ENCODE measurements at regions not wholly inside any gene's neighbourhood (a gene's known extent, or its start where the extent isn't known, plus 50 kb on each side); places are given as distances from the start of the nearest gene placed in this dataset.

- Histone ChIP-seq H4K8ac (ENCODE audit: low read length) (no peak overlapping the region), H2BK12ac (ENCODE audit: low read length in 2 of 2) (no peak overlapping the region)
- WGBS: 77% methylated on average over 2 of the region's 2 CpGs
Observed at GRCh38 chr12:4191642-4192041, 81.9 kb upstream of the CCND2 start.

GRCh38 chr12:4191149-4191548 lies 82.4 kb upstream of the CCND2 start:
- Histone ChIP-seq H3K4me3 (ENCODE audit: insufficient read depth in 1 of 2, low read depth in 1 of 2, low read length in 2 of 2) (no peak overlapping the region), H3K27ac (ENCODE audit: low read length, poor library complexity, severe bottlenecking) (peak overlapping the region; percentile 32), H2AFZ (ENCODE audit: low read depth, low read length) (no peak overlapping the region), H4K91ac (ENCODE audit: low read length) (no peak overlapping the region), H3K79me1 (replicated peaks; ENCODE audit: low read length, poor library complexity, severe bottlenecking) (no peaks in the 10 kb centered on the region), H3K14ac (ENCODE audit: low read length in 2 of 2) (no peak overlapping the region), H2BK5ac (ENCODE audit: low read depth, low read length, poor library complexity, severe bottlenecking) (no peak overlapping the region), H3K18ac (ENCODE audit: low read depth in 1 of 2, low read length in 2 of 2) (no peak overlapping the region), H3K27me3 (ENCODE audit: control insufficient read depth in 1 of 2, insufficient read depth in 1 of 2, low read length in 2 of 2) (peaks cover 10 to 30% of the 10 kb centered on the region in 2 experiments), H4K8ac (ENCODE audit: low read length) (no peak overlapping the region), H2BK15ac (ENCODE audit: low read depth, poor library complexity, severe bottlenecking) (no peak overlapping the region), H2BK12ac (ENCODE audit: low read length in 2 of 2) (no peak overlapping the region), H2BK120ac (ENCODE audit: low read depth, low read length) (no peak overlapping the region), H3K23ac (ENCODE audit: low read length in 2 of 2) (no peak overlapping the region), H3K9ac (ENCODE audit: low read length) (no peak overlapping the region), H3K4ac (ENCODE audit: low read depth in 1 of 2, low read length in 2 of 2) (no peak overlapping the region), H2AK5ac (ENCODE audit: low read length, severe bottlenecking) (no peak overlapping the region), H3K4me1 (ENCODE audit: control insufficient read depth, insufficient read depth, low read depth, low read length) (peaks cover 6% of the 10 kb centered on the region), H3K4me2 (ENCODE audit: low read length, poor library complexity, severe bottlenecking) (no peak overlapping the region), H3K36me3 (ENCODE audit: control insufficient read depth in 1 of 2, insufficient read depth in 2 of 2, low read depth in 1 of 2, low read length in 2 of 2) (no peaks in the 10 kb centered on the region), H3K9me3 (ENCODE audit: control insufficient read depth, low read length) (no peaks in the 10 kb centered on the region)
- DNase-seq: no peak
- WGBS: 72% methylated on average over 2 of the region's 3 CpGs

More at GRCh38 chr12:4191642-4192041, 81.9 kb upstream of the CCND2 start:
- Histone ChIP-seq H3K18ac (ENCODE audit: low read depth in 1 of 2, low read length in 2 of 2) (no peak overlapping the region), H4K91ac (ENCODE audit: low read length) (no peak overlapping the region), H3K9ac (ENCODE audit: low read length) (no peak overlapping the region), H3K14ac (ENCODE audit: low read length in 2 of 2) (no peak overlapping the region), H3K79me1 (replicated peaks; ENCODE audit: low read length, poor library complexity, severe bottlenecking) (no peaks in the 10 kb centered on the region), H3K27ac (ENCODE audit: low read length, poor library complexity, severe bottlenecking) (peak overlapping the region; percentile 32), H2BK5ac (ENCODE audit: low read depth, low read length, poor library complexity, severe bottlenecking) (no peak overlapping the region), H3K4me1 (ENCODE audit: control insufficient read depth, insufficient read depth, low read depth, low read length) (peaks cover 6% of the 10 kb centered on the region), H3K27me3 (ENCODE audit: control insufficient read depth in 1 of 2, insufficient read depth in 1 of 2, low read length in 2 of 2) (peaks cover 10 to 33% of the 10 kb centered on the region in 2 experiments), H3K36me3 (ENCODE audit: control insufficient read depth in 1 of 2, insufficient read depth in 2 of 2, low read depth in 1 of 2, low read length in 2 of 2) (no peaks in the 10 kb centered on the region), H2AFZ (ENCODE audit: low read depth, low read length) (no peak overlapping the region), H2BK15ac (ENCODE audit: low read depth, poor library complexity, severe bottlenecking) (no peak overlapping the region), H2BK120ac (ENCODE audit: low read depth, low read length) (no peak overlapping the region), H2AK5ac (ENCODE audit: low read length, severe bottlenecking) (no peak overlapping the region), H3K9me3 (ENCODE audit: control insufficient read depth, low read length) (no peaks in the 10 kb centered on the region), H3K23ac (ENCODE audit: low read length in 2 of 2) (no peak overlapping the region), H3K4ac (ENCODE audit: low read depth in 1 of 2, low read length in 2 of 2) (no peak overlapping the region), H3K4me3 (ENCODE audit: insufficient read depth in 1 of 2, low read depth in 1 of 2, low read length in 2 of 2) (no peak overlapping the region), H3K4me2 (ENCODE audit: low read length, poor library complexity, severe bottlenecking) (no peak overlapping the region)
- no peak for DNase-seq

DNA sequence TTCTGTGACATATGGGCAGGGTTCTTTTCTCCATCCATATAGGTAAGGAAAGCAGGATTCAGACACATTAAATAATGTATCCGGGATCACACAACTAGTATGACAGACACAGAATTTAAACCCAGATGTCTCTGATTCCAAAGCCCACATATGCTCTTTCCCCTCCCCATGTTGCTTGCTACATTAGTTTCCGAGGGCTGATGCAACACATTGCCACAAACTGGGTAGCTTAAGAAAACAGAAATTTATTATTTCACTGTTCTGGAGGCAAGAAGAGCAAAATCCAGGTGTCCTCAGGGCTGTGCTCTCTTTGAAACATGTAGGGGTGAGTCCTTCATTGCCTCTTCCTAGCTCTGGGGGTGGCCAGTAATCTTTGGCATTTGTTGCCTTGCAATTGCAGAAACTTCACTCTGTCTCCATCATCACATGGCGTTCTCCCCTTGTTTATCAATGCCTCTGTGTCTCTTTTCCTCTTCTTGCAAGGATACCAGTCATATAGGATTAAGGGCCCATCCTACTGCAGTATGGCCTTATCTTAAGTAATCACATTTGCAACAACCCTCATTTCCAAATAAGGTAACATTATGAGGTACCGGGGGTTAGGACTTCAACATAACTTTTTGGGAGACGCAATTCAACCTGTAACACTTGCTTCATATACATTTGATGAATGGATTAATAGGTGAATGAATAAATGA lies 83.0 kb upstream of the CCND2 start:
- Histone ChIP-seq H3K4me3 (ENCODE audit: insufficient read depth in 1 of 2, low read depth in 1 of 2, low read length in 2 of 2) (no peak overlapping the region), H2BK12ac (ENCODE audit: low read length in 2 of 2) (no peak overlapping the region), H3K79me1 (replicated peaks; ENCODE audit: low read length, poor library complexity, severe bottlenecking) (no peaks in the 10 kb centered on the region), H3K27me3 (ENCODE audit: control insufficient read depth in 1 of 2, insufficient read depth in 1 of 2, low read length in 2 of 2) (peaks cover 7 to 28% of the 10 kb centered on the region in 2 experiments), H3K36me3 (ENCODE audit: control insufficient read depth in 1 of 2, insufficient read depth in 2 of 2, low read depth in 1 of 2, low read length in 2 of 2) (no peaks in the 10 kb centered on the region), H3K4me2 (ENCODE audit: low read length, poor library complexity, severe bottlenecking) (no peak overlapping the region), H3K9ac (ENCODE audit: low read length) (no peak overlapping the region), H3K14ac (ENCODE audit: low read length in 2 of 2) (no peak overlapping the region), H2AFZ (ENCODE audit: low read depth, low read length) (no peak overlapping the region), H3K23ac (ENCODE audit: low read length in 2 of 2) (no peak overlapping the region), H4K8ac (ENCODE audit: low read length) (no peak overlapping the region), H2AK5ac (ENCODE audit: low read length, severe bottlenecking) (no peak overlapping the region), H3K4ac (ENCODE audit: low read depth in 1 of 2, low read length in 2 of 2) (no peak overlapping the region), H2BK15ac (ENCODE audit: low read depth, poor library complexity, severe bottlenecking) (no peak overlapping the region), H3K18ac (ENCODE audit: low read depth in 1 of 2, low read length in 2 of 2) (no peak overlapping the region), H3K27ac (ENCODE audit: low read length, poor library complexity, severe bottlenecking) (peak overlapping the region; percentile 22), H2BK120ac (ENCODE audit: low read depth, low read length) (no peak overlapping the region), H3K9me3 (ENCODE audit: control insufficient read depth, low read length) (no peaks in the 10 kb centered on the region), H2BK5ac (ENCODE audit: low read depth, low read length, poor library complexity, severe bottlenecking) (no peak overlapping the region), H3K4me1 (ENCODE audit: control insufficient read depth, insufficient read depth, low read depth, low read length) (peaks cover 6% of the 10 kb centered on the region), H4K91ac (ENCODE audit: low read length) (no peak overlapping the region)
- 68% methylated on average over 3 of the region's 5 CpGs for WGBS
- DNase-seq: no peak

GRCh38 chr12:4189721-4190120 lies 83.8 kb upstream of the CCND2 start:
- 91% methylated on average over 12 of the region's 12 CpGs for WGBS
- no peak overlapping the region for H3K27ac ChIP-seq (ENCODE audit: low read length, poor library complexity, severe bottlenecking)
- H2AK5ac ChIP-seq (ENCODE audit: low read length, severe bottlenecking): peak overlapping the region; percentile 74

More at GRCh38 chr12:4189721-4190120, 83.8 kb upstream of the CCND2 start:
- no peak overlapping the region for H3K4me2 ChIP-seq (ENCODE audit: low read length, poor library complexity, severe bottlenecking)
- DNase-seq: no peak
- no peak overlapping the region for H2BK12ac ChIP-seq (ENCODE audit: low read length in 2 of 2)
- no peak overlapping the region for H3K14ac ChIP-seq (ENCODE audit: low read length in 2 of 2)
- H3K23ac ChIP-seq (ENCODE audit: low read length in 2 of 2): no peak overlapping the region
- H2BK15ac ChIP-seq (ENCODE audit: low read depth, poor library complexity, severe bottlenecking): no peak overlapping the region
- H3K9me3 ChIP-seq (ENCODE audit: control insufficient read depth, low read length): no peaks in the 10 kb centered on the region
- H2BK120ac ChIP-seq (ENCODE audit: low read depth, low read length): no peak overlapping the region
- no peak overlapping the region for H4K8ac ChIP-seq (ENCODE audit: low read length)
- no peak overlapping the region for H2AFZ ChIP-seq (ENCODE audit: low read depth, low read length)
- no peak overlapping the region for H3K18ac ChIP-seq (ENCODE audit: low read depth in 1 of 2, low read length in 2 of 2)
- no peak overlapping the region for H3K9ac ChIP-seq (ENCODE audit: low read length)
- no peak overlapping the region for H3K4me3 ChIP-seq (ENCODE audit: insufficient read depth in 1 of 2, low read depth in 1 of 2, low read length in 2 of 2)
- H2BK5ac ChIP-seq (ENCODE audit: low read depth, low read length, poor library complexity, severe bottlenecking): no peak overlapping the region
- H3K36me3 ChIP-seq (ENCODE audit: control insufficient read depth in 1 of 2, insufficient read depth in 2 of 2, low read depth in 1 of 2, low read length in 2 of 2): no peaks in the 10 kb centered on the region
- H4K91ac ChIP-seq (ENCODE audit: low read length): no peak overlapping the region
- H3K79me1 ChIP-seq (replicated peaks; ENCODE audit: low read length, poor library complexity, severe bottlenecking): no peaks in the 10 kb centered on the region
- no peak overlapping the region for H3K4ac ChIP-seq (ENCODE audit: low read depth in 1 of 2, low read length in 2 of 2)
- H3K4me1 ChIP-seq (ENCODE audit: control insufficient read depth, insufficient read depth, low read depth, low read length): peaks cover 6% of the 10 kb centered on the region
- peaks cover 4 to 25% of the 10 kb centered on the region in 2 experiments for H3K27me3 ChIP-seq (ENCODE audit: control insufficient read depth in 1 of 2, insufficient read depth in 1 of 2, low read length in 2 of 2)

Data from mesenchymal stem cell (in vitro differentiated cells and primary cell).